ENCODE measurements at regions not wholly inside any gene's neighbourhood (a gene's known extent, or its start where the extent isn't known, plus 50 kb on each side); places are given as distances from the start of the nearest gene placed in this dataset.

GRCh38 chr2:9101763-9102425, 98.4 kb upstream of the MBOAT2 start:
- TF ChIP-seq CTCF (IDR thresholded peaks at IDR 0.05) (no peak), POLR2A (IDR thresholded peaks at IDR 0.05) (no peak), EP300 (IDR thresholded peaks at IDR 0.05) (no peak), POLR2AphosphoS5 (IDR thresholded peaks at IDR 0.05) (no peak)

Measured in upper lobe of left lung (tissue), 4 donors.